GM12892 (cell line): ENCODE measurements at regions not wholly inside any gene's neighbourhood (a gene's known extent, or its start where the extent isn't known, plus 50 kb on each side); places are given as distances from the start of the nearest gene placed in this dataset.

Experiments
- POLR2A ChIP-seq: IDR thresholded peaks from 2 replicates; pipeline ENCODE4 v1.6.1; 2011; ENCODE audit warnings: low read depth, low read length, control low read depth
- TAF1 ChIP-seq: IDR thresholded peaks from 2 replicates; pipeline ENCODE4 v1.6.1; 2011; ENCODE audit warnings: low read depth, mild to moderate bottlenecking, control low read depth, low read length, borderline replicate concordance

DNA sequence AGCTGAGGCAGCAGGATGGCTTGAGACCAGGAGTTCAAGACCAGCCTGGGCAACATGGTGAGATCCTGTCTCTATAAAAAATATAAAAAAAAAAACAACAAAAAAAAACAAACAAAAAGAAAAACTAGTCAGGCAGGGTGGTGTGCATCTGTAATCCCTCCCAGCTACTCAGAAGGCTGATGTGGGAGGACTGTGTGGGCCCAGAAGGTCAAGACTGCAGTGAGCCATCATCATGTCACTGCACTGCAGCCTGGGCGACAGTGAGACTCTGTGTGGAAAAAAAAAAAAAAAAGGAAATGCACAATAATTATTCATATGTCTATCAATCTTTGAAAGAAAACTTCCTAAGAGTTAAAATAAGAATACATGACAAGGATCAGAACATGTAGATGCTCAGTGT is 178.3 kb downstream of the SEM1 start:
- TF ChIP-seq POLR2A (no peak), TAF1 (no peak)
